ENCODE measurements at regions not wholly inside any gene's neighbourhood (a gene's known extent, or its start where the extent isn't known, plus 50 kb on each side); places are given as distances from the start of the nearest gene placed in this dataset.

DNA sequence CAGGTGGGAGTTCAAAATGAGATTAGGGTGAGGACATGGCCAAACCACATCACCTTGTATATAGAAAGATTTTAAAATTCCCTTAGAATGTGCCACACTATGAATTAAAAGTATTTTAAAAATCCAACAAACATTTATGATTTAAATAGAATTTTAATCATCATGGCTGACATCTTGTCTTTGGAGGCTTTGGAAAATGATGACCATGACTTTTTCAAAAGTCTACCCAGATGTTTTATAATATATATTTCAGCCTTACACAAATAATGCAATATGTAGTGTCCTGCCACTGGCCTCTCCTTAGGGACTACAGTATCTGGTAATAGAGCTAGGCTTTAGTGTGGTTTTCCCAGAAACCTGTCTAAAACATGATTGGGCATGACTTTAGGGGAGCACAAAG lies 1353.4 kb upstream of the GOT2 start:
- no peak for TF ChIP-seq TAF1 (IDR thresholded peaks at IDR 0.05; ENCODE audit: borderline replicate concordance, insufficient read depth, low read length)
- TF ChIP-seq FOXP2 (optimal IDR thresholded peaks at IDR 0.05; ENCODE audit: borderline replicate concordance, extremely low read depth, extremely low read length, insufficient read depth), result no peak
- TF ChIP-seq SIN3A (IDR thresholded peaks at IDR 0.05; ENCODE audit: borderline replicate concordance, insufficient read depth, low read length), result no peak
- TF ChIP-seq, protein P1, sequence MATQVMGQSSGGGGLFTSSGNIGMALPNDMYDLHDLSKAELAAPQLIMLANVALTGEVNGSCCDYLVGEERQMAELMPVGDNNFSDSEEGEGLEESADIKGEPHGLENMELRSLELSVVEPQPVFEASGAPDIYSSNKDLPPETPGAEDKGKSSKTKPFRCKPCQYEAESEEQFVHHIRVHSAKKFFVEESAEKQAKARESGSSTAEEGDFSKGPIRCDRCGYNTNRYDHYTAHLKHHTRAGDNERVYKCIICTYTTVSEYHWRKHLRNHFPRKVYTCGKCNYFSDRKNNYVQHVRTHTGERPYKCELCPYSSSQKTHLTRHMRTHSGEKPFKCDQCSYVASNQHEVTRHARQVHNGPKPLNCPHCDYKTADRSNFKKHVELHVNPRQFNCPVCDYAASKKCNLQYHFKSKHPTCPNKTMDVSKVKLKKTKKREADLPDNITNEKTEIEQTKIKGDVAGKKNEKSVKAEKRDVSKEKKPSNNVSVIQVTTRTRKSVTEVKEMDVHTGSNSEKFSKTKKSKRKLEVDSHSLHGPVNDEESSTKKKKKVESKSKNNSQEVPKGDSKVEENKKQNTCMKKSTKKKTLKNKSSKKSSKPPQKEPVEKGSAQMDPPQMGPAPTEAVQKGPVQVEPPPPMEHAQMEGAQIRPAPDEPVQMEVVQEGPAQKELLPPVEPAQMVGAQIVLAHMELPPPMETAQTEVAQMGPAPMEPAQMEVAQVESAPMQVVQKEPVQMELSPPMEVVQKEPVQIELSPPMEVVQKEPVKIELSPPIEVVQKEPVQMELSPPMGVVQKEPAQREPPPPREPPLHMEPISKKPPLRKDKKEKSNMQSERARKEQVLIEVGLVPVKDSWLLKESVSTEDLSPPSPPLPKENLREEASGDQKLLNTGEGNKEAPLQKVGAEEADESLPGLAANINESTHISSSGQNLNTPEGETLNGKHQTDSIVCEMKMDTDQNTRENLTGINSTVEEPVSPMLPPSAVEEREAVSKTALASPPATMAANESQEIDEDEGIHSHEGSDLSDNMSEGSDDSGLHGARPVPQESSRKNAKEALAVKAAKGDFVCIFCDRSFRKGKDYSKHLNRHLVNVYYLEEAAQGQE (IDR thresholded peaks at IDR 0.05; ENCODE audit: insufficient read depth in 1 of 2, low read depth in 2 of 2, low read length in 2 of 2), result no peak
- no peak for TF ChIP-seq POLR2AphosphoS5 (IDR thresholded peaks at IDR 0.05; ENCODE audit: low read depth, low read length)

- TF ChIP-seq, protein P1 (IDR thresholded peaks at IDR 0.05; ENCODE audit: insufficient read depth in 1 of 2, low read depth in 2 of 2, low read length in 2 of 2), result no peak
- TF ChIP-seq FOXP2 (optimal IDR thresholded peaks at IDR 0.05; ENCODE audit: borderline replicate concordance, extremely low read depth, extremely low read length, insufficient read depth) (no peak), POLR2AphosphoS5 (IDR thresholded peaks at IDR 0.05; ENCODE audit: low read depth, low read length) (no peak), SIN3A (IDR thresholded peaks at IDR 0.05; ENCODE audit: borderline replicate concordance, insufficient read depth, low read length) (no peak), TAF1 (IDR thresholded peaks at IDR 0.05; ENCODE audit: borderline replicate concordance, insufficient read depth, low read length) (no peak)
These were observed 1343.7 kb upstream of the GOT2 start for GRCh38 chr16:60077861-60078260.

DNA sequence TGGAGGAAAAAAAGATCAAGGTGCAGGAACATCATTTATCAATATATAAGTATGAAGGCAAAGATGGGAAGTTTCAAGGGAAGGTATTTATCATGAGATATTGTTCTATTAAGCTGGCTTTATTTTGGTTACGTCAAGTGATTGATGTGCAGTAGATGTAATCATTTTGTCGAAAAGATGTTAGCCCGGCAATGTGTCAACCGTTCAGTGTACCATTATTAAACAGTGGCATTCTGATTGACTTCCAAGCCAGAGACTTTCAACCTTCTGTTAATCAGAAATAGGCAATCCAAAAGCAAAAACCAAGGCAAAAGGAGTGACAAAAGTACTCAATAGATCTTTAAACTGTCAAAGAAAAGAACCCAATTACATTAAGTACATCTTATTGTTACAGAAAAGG lies 1340.3 kb upstream of the GOT2 start:
- TF ChIP-seq, protein P1 (IDR thresholded peaks at IDR 0.05; ENCODE audit: insufficient read depth in 1 of 2, low read depth in 2 of 2, low read length in 2 of 2), result no peak
- TF ChIP-seq FOXP2 (optimal IDR thresholded peaks at IDR 0.05; ENCODE audit: borderline replicate concordance, extremely low read depth, extremely low read length, insufficient read depth), result no peak
- TF ChIP-seq SIN3A (IDR thresholded peaks at IDR 0.05; ENCODE audit: borderline replicate concordance, insufficient read depth, low read length), result no peak
- TF ChIP-seq TAF1 (IDR thresholded peaks at IDR 0.05; ENCODE audit: borderline replicate concordance, insufficient read depth, low read length), result no peak
- TF ChIP-seq POLR2AphosphoS5 (IDR thresholded peaks at IDR 0.05; ENCODE audit: low read depth, low read length), result no peak

DNA sequence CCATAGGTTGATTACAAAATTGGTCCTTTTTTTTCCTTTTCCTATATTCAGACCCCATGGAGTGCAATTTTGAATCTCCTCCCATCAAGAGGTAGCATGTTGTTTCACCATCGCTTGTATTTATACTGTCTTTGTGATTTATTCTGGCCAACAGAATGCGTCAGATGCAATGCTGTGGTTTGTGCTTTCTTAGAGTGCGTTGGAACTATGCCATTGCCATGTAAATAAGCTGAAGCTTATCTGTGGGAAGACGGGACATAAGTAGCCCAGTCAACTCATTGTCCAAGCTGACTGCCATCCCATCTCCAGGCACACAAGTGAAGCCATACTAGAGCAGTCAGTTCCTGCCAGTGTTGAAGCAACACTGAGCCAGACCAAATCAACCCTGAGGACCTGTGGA lies 1339.3 kb upstream of the GOT2 start:
- TF ChIP-seq TAF1 (IDR thresholded peaks at IDR 0.05; ENCODE audit: borderline replicate concordance, insufficient read depth, low read length), result no peak

GRCh38 chr16:60064026-60064425 lies 1329.9 kb upstream of the GOT2 start:
- TF ChIP-seq FOXP2 (optimal IDR thresholded peaks at IDR 0.05; ENCODE audit: borderline replicate concordance, extremely low read depth, extremely low read length, insufficient read depth), result no peak
- no peak for TF ChIP-seq SIN3A (IDR thresholded peaks at IDR 0.05; ENCODE audit: borderline replicate concordance, insufficient read depth, low read length)
- TF ChIP-seq, protein P1 (IDR thresholded peaks at IDR 0.05; ENCODE audit: insufficient read depth in 1 of 2, low read depth in 2 of 2, low read length in 2 of 2), result no peak
- no peak for TF ChIP-seq TAF1 (IDR thresholded peaks at IDR 0.05; ENCODE audit: borderline replicate concordance, insufficient read depth, low read length)
- no peak for TF ChIP-seq POLR2AphosphoS5 (IDR thresholded peaks at IDR 0.05; ENCODE audit: low read depth, low read length)

All from PFSK-1 (cell line).